Lung (tissue), 11 donors: ENCODE measurements at regions not wholly inside any gene's neighbourhood (a gene's known extent, or its start where the extent isn't known, plus 50 kb on each side); places are given as distances from the start of the nearest gene placed in this dataset.

Experiments
- ATAC-seq: fragments of 200-7000 bp; cut with Tn5 transposase; one replicate; pipeline ENCODE4 v1.9.1; 2020; ENCODE audit warnings: moderate number of reproducible peaks; ENCODE audit not compliant: insufficient read depth, low FRiP score
- DNase-seq, 3 donors: peaks; one replicate each; pipeline ENCODE4 v3.0.0-alpha.2; 2013 to 2017
- H3K27ac ChIP-seq, 2 donors: one replicate each; pipeline ENCODE4 v1.5.1; 2013; ENCODE audit warnings: mild to moderate bottlenecking in 2 of 2, moderate library complexity in 2 of 2, control low read depth in 1 of 2, inconsistent platforms in 1 of 2, low read depth in 1 of 2, low read length in 1 of 2
- H3K27me3 ChIP-seq, 3 donors: one replicate each; pipeline ENCODE4 v1.5.1; 2013; ENCODE audit warnings: low read length in 2 of 3; ENCODE audit not compliant: control insufficient read depth in 3 of 3, insufficient read depth in 3 of 3
- H3K36me3 ChIP-seq, 4 donors: one replicate each; pipeline ENCODE4 v1.5.1; 2013; ENCODE audit warnings: low read length in 4 of 4, mild to moderate bottlenecking in 1 of 4, moderate library complexity in 1 of 4; ENCODE audit not compliant: control insufficient read depth in 4 of 4, insufficient read depth in 4 of 4
- H3K4me1 ChIP-seq, 5 donors: one replicate each; pipeline ENCODE4 v1.5.1; 2013; ENCODE audit warnings: low read length in 5 of 5, mild to moderate bottlenecking in 2 of 5, moderate library complexity in 1 of 5; ENCODE audit not compliant: control insufficient read depth in 5 of 5, insufficient read depth in 5 of 5
- H3K4me3 ChIP-seq: one replicate; pipeline ENCODE4 v1.5.1; 2013; ENCODE audit warnings: mild to moderate bottlenecking, control low read depth, moderate library complexity
- H3K9ac ChIP-seq, 2 donors: one replicate each; pipeline ENCODE4 v1.5.1; 2013; ENCODE audit warnings: low read length in 2 of 2, control low read depth in 1 of 2; ENCODE audit not compliant: insufficient read depth in 1 of 2
- H3K9me3 ChIP-seq, 4 donors: one replicate each; pipeline ENCODE4 v1.5.1; 2013; ENCODE audit warnings: low read length in 3 of 4, mild to moderate bottlenecking in 1 of 4, moderate library complexity in 1 of 4; ENCODE audit not compliant: control insufficient read depth in 4 of 4, insufficient read depth in 3 of 4
- WGBS, 2 donors: extraction: QIAGEN DNeasy Blood & Tissue Kit; methylation state at CpG; one replicate each; pipeline ENCODE4 v1.1.7; 2013; 5-methylcytosine and 5-hydroxymethylcytosine counted together
- TF ChIP-seq, protein P1 (sequence below): IDR thresholded peaks from 2 replicates; pipeline ENCODE4 v1.5.1; 2012; ENCODE audit warnings: mild to moderate bottlenecking; ENCODE audit errors: control extremely low read depth, extremely low read depth
- donor health status: control.
- donor health status: control.
- donor health status: Bipolar disorder and iron deficiency.
- donor health status: healthy.
- donor health status: DM: yes; HTN: yes; CAD: no.

- Histone ChIP-seq H3K9me3 (no peaks in the 10 kb centered on the region), H3K4me1 (peaks cover 0 to 13% (median 0%) of the 10 kb centered on the region in 5 donors), H3K9ac (no peak overlapping the region), H3K27me3 (no peaks in the 10 kb centered on the region), H3K27ac (no peak overlapping the region), H3K4me3 (no peak overlapping the region), H3K36me3 (no peaks in the 10 kb centered on the region)
- DNase-seq, result no peak
- no peak for ATAC-seq
- WGBS, 2 donors, result 52 to 53% methylated on average over 4 of the region's 4 CpGs
- TF ChIP-seq, protein P1, sequence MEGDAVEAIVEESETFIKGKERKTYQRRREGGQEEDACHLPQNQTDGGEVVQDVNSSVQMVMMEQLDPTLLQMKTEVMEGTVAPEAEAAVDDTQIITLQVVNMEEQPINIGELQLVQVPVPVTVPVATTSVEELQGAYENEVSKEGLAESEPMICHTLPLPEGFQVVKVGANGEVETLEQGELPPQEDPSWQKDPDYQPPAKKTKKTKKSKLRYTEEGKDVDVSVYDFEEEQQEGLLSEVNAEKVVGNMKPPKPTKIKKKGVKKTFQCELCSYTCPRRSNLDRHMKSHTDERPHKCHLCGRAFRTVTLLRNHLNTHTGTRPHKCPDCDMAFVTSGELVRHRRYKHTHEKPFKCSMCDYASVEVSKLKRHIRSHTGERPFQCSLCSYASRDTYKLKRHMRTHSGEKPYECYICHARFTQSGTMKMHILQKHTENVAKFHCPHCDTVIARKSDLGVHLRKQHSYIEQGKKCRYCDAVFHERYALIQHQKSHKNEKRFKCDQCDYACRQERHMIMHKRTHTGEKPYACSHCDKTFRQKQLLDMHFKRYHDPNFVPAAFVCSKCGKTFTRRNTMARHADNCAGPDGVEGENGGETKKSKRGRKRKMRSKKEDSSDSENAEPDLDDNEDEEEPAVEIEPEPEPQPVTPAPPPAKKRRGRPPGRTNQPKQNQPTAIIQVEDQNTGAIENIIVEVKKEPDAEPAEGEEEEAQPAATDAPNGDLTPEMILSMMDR, result no peak
Observed at GRCh38 chr4:124333466-124333865, 379.1 kb downstream of the ANKRD50 start.

DNA sequence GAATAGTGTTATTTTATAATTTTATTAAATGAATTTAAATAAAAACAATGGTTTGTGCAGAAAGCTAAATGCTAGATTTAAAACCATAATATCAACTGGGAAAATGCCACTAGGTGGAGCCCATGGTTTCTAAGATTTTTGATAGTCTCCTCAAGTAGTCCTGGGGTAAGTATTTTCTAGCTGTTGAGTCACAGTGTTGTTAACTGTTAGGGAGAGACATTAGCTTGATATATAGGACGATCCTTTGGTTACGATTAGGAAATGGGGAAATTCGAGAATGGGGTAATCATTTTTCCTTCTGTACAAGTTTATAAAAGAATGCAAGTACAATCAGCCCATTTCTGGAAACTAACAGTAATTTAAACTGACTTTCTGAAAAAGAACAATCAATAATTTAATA lies 378.4 kb downstream of the ANKRD50 start:
- TF ChIP-seq, protein P1, result peak; percentile 20
- WGBS, 2 donors, result 1 to 2% methylated on average over 3 of the region's 3 CpGs
- ATAC-seq (peak; percentile 86), DNase-seq (peak; percentile 24 to 89 (median 84))
- Histone ChIP-seq H3K9ac (no peak overlapping the region), H3K27ac (no peak overlapping the region), H3K36me3 (no peaks in the 10 kb centered on the region), H3K27me3 (no peaks in the 10 kb centered on the region), H3K9me3 (no peaks in the 10 kb centered on the region), H3K4me1 (peaks cover 0 to 13% (median 0%) of the 10 kb centered on the region in 5 donors), H3K4me3 (no peak overlapping the region)

GRCh38 chr4:124337874-124338273 lies 374.7 kb downstream of the ANKRD50 start:
- no peak overlapping the region for H3K9ac ChIP-seq
- DNase-seq, result peak; percentile 61 to 72 (median 66)
- TF ChIP-seq, protein P1, result no peak
- no peaks in the 10 kb centered on the region for H3K36me3 ChIP-seq
- no peaks in the 10 kb centered on the region for H3K27me3 ChIP-seq
- H3K4me3 ChIP-seq, result no peak overlapping the region
- 31 to 55% methylated on average over 3 of the region's 3 CpGs for WGBS, 2 donors
- H3K4me1 ChIP-seq, result peaks cover 0 to 13% (median 0%) of the 10 kb centered on the region in 5 donors
- no peak for ATAC-seq
- no peak overlapping the region for H3K27ac ChIP-seq
- H3K9me3 ChIP-seq, result no peaks in the 10 kb centered on the region

GRCh38 chr4:124343661-124344171 lies 368.8 kb downstream of the ANKRD50 start:
- WGBS, 2 donors, result 58 to 76% methylated on average over 3 of the region's 3 CpGs
- H3K9me3 ChIP-seq, result no peaks in the 10 kb centered on the region
- no peak for ATAC-seq

More at GRCh38 chr4:124343661-124344171, 368.8 kb downstream of the ANKRD50 start:
- DNase-seq, result no peak
- Histone ChIP-seq H3K4me3 (no peak overlapping the region), H3K27me3 (no peaks in the 10 kb centered on the region), H3K9ac (no peak overlapping the region), H3K4me1 (peaks cover 0 to 4% (median 0%) of the 10 kb centered on the region in 5 donors), H3K36me3 (no peaks in the 10 kb centered on the region), H3K27ac (no peak overlapping the region)
- TF ChIP-seq, protein P1, result no peak
